ENCODE measurements at regions not wholly inside any gene's neighbourhood (a gene's known extent, or its start where the extent isn't known, plus 50 kb on each side); places are given as distances from the start of the nearest gene placed in this dataset.

DNA sequence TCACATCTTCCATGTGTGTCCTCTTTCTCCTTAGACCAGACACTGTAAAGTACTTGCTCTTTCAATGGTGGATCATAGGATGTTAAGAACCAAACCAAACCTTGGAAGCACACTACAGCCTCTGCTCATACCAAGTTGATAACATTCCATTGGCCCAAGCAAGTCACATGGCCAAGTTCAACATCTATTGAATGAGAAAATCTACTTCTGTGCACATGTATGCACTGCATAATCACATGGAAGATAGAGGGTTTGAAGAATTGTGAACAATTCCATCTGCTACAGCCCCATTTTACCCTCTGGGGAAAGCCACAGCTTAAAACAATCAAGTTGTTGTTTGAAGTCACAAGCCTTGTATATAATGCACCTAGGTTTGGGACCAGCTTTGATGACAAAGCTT, 68.2 kb downstream of the MFAP3 start:
- no peak for DNase-seq

- DNase-seq: no peak
These were observed 69.0 kb downstream of the MFAP3 start for GRCh38 chr5:154107756-154108155.

- DNase-seq: peak; percentile 1
These were observed 70.8 kb downstream of the MFAP3 start for GRCh38 chr5:154109416-154110106.

DNA sequence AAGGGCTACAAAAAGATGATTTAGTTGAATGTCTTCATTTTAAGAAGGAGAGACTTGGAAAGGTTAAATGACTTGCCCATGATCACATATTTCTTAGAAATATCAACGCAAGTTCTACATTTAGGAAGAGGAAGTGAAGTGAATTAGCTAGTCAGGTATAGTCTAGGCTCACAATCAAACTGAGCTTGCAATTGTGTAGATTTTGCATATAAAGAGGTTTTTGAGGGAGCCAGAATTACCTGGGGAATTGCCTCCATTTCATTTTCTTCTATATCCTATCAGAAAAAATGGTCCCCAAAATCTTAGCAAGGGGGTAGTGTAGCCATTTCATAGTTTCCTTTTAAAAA, 71.3 kb downstream of the MFAP3 start:
- DNase-seq: no peak

GRCh38 chr5:154110716-154111115, 71.9 kb downstream of the MFAP3 start:
- DNase-seq: no peak

DNA sequence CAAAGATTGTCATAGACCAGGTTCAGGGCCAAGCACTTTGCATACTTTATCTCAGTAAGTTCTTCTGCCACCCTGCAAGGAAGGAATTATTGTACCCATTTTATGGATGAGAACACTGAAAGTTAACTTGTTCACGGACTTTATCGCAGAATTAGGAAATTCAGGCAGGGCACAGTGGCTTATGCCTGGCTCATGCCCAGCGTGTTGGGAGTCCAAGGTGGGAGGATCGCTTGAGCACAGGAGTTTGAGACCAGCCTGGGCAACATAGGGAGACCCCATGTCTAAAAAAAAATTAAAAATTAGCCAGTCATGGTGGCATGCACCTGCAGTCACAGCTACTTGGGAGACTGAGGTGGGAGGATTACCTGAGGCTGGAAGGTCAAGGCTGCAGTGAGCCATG, 72.4 kb downstream of the MFAP3 start:
- DNase-seq: no peak

- no peak for DNase-seq
These were observed 73.5 kb downstream of the MFAP3 start for GRCh38 chr5:154112255-154112654.

GRCh38 chr5:154115291-154115690, 75.2 kb upstream of the GALNT10 start:
- DNase-seq: no peak

DNA sequence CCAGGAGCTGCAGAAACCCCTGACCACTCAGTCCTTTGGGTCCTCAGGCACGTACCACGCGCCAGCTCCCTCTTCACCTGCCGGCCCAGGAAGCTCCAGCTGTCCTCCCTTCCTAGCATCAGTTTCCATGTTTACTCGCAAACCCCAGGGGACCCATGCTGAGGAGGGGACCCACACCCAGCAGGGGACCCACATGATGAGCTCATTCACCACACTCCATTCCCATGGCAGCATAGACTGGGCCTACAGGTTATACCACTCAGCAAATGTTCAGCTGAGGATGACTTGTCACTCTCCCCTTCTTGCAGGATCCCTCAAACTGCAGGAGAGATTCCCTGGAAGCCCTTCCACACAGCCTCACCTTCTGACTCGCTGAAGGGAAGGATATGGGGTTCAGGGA, 73.5 kb upstream of the GALNT10 start:
- DNase-seq: no peak

- DNase-seq: no peak
These were observed 72.6 kb upstream of the GALNT10 start for GRCh38 chr5:154117930-154118329.

- no peak for DNase-seq
These were observed 72.1 kb upstream of the GALNT10 start for GRCh38 chr5:154118385-154118784.

GRCh38 chr5:154118893-154119336, 71.6 kb upstream of the GALNT10 start:
- no peak for DNase-seq

GRCh38 chr5:154129013-154129412, 61.5 kb upstream of the GALNT10 start:
- no peak for DNase-seq

GRCh38 chr5:154129921-154130320, 60.6 kb upstream of the GALNT10 start:
- DNase-seq: no peak

- no peak for DNase-seq
These were observed 58.7 kb upstream of the GALNT10 start for GRCh38 chr5:154131817-154132216.

- no peak for DNase-seq
These were observed 57.7 kb upstream of the GALNT10 start for GRCh38 chr5:154132718-154133307.

DNA sequence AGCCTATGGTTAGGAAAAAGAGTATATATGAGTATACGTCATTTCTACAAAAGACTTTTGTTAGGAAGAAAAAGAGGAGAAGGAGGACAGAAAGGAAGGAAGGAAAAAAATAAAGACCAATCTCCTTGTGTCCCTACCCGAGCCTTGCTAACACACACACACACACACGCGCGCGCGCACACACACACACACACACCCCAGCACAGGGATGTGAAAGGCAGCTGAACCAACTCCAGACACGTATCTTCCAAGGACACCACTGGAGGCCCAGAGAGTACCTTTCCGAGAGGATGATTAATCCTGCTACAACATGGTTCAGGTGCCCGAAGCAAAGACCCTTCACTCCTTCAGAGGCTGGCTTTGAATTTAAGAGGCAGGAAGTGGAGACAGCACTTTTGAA, 56.9 kb upstream of the GALNT10 start:
- no peak for DNase-seq

DNA sequence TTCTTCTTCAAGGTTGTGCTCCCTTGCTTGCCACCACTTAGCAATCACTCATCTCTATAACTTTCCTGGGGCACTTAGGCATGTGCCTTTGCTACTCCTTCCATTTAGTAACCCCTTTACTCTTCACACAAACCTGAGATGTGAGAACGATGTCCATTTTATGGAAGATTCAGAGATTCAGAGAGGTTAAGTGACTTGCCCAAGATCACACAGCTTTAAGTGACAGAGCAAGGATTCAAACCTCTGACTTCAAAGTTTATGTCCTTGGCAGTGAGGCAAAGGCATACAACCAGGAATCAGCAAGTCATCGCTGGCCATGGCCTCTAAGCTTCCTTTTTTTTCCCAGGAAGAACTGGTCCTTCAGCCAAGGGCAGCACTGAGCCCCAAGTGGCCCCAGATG, 56.0 kb upstream of the GALNT10 start:
- no peak for DNase-seq

DNA sequence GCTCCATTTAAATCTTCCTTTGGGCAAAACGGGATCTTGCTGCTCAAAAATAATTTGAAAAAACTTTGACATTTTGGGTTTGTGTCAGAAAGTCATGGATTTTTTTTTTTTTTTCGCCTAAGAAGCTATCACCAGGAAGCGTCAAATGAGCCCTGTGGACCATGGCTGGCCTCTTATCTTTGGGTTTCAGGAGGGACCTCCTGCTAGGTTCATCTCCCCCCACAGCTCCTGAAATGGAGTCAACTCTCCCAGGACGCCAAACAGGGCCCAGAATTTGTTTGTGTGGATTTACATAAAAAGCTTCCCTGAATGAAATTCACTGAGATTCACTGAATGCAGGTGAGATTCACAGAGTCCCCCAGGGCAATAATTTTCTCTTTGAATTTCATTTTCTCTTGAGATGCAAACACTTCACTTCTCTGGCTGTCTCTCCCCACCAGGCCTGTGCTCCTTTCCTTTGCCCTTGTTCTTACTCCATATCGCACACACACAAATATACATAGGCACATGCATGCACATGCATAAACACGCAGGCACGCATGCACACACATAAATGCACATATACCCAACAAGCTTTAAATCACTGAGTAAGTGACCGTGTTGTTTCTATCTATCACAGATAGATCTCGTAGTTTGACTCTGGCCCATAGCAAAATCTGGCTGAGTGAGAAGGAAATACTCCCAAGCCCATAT, 55.3 kb upstream of the GALNT10 start:
- no peak for DNase-seq

DNA sequence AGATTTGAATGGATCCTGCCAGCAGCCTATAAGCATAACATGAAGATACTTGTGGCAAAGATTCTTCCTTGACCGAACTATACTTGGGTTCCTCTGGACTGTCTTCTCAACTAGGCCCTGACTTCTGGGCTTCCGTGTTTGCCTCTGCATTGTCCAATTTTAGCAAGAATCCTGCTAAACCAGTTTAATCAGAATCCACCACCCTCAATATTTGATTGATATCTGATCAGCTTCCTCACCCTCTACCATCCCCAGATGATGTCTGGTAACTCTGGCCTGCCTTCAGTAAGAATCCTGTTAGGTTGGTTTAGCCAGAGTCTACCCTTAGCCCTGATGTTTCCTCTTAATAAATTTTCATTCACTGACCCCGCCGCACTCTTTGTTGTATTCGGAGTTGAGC, 54.4 kb upstream of the GALNT10 start:
- no peak for DNase-seq

DNA sequence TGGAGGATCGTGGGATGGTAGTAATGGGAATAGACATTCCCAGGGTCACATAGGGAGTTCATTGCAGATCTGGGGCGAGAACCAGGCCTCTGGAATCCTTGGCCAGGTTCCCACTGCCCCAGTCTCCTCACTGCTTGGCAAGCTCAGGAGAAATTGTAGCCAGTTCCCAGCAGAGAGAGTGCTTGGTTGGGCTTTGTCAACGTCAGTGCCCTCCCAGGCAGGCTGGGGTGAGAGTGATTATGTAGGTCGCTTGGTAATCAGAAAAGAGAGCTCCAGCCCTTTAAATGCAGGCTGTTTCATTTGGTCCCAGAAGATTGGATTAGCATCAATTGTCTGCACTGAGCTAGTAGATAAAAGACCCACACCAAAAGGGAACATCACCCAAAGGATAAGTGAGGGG, 51.8 kb upstream of the GALNT10 start:
- DNase-seq: peak; percentile 50

DNA sequence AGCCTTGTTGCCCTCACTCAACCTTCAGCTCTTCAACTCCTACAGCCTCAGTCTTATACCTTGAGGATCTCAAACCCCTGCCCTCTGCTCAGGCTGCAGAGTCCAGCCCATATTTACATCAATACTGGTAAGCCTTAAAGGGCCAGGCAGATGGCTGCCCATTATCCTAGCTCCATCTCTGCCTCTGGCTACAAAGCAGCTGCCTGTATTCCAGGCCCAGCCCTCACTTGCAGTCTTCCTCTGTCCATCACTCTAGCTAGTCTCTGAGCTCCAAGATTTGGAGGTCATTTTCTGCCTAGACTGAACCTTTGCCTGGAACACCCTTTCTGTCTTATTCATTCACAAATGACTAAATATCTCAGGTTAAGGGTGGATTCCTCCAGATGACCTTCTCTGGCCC, 50.2 kb upstream of the GALNT10 start:
- DNase-seq: no peak

Measured in retina (tissue), 1 donor.